Fibroblast of skin of left quadriceps (primary cell): ENCODE measurements at regions not wholly inside any gene's neighbourhood (a gene's known extent, or its start where the extent isn't known, plus 50 kb on each side); places are given as distances from the start of the nearest gene placed in this dataset.

Experiments
- DNase-seq, 2 experiments: peaks; one replicate each; pipeline ENCODE4 v3.0.0-alpha.2; 2013; ENCODE audit warnings: low read depth in 2 of 2

DNA sequence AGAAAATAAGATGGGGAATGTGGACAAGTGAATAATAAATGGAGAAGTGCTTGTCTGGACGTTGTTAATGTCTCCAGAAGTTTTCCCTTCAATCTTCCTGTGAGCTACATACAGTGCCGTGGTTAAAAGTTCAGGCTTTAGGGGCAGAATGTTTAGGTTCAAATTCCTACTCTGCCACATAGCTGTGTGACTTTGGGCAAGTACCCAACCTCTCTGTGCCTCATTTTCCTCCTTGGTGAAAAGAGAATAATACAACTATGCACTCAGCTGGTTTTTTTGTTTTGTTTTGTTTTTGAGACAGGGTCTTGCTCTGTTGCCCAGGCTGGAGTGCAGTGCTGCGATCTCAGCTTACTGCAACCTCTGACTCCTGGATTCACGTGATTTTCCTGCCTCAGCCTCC is 143.5 kb downstream of the CHIC2 start:
- DNase-seq, result no peak

DNA sequence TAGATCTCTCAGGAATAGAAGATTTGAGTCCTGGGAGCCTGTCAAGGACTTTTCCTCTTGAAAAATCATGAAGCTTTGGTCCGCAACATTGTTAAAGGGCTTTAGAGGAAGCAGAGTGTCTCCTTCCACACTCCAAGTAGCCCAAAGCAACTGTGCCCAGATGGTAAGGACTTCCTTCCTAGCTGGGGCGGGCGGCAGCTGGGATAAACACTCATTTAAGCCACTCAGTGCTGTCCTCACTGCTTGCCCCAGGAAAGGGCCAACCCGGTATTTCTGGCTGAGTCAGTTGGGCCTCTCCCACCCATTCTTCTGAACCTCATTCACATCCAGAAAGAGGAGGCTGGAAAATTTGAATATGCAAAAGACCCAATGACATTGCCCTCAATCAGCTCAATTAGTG is 144.3 kb downstream of the CHIC2 start:
- no peak for DNase-seq

GRCh38 chr4:53919535-53919934 is 144.9 kb downstream of the CHIC2 start:
- DNase-seq, result no peak

DNA sequence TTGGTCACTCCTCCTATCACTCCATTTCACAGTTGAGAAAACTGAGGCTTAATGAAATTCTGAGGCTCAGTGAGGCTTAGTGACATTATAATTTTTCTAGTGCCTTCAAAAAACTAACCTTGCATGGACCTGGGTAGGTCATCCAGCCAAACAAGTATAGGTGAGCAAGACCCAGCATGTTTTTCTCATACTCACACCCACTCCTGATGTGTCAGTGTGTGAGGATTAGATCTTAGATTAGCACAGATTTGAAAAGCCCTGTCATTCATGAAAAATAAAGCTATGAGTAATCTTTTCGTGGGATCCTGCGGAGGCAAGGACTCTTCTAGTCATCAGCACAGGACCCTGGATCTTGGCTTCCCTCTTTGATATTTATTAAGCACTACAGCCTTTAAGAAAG is 146.7 kb downstream of the CHIC2 start:
- no peak for DNase-seq

DNA sequence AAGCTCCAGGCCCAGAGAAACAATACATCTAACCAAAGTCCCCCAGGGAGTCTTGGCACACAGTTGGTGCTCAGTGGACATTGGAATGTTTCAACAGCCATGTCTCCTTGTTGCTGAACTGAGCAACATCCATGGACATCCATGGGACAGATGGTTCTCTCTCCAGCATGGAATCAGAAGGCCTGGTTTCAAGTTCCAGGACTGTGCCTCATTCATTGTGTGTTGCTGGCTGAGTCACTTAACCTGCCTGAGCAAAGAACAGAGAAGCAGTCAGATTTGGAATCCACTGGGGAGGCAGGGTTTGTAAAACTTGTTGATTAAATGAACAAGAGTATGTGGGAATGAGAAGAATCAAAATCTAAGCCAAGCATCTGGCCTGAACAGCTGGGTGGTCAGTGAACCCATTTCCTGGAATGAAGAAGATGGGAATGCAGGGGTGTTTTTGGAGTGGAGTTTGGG is 147.9 kb downstream of the CHIC2 start:
- no peak for DNase-seq

GRCh38 chr4:53914313-53915016 is 149.9 kb downstream of the CHIC2 start:
- DNase-seq, result no peak

DNA sequence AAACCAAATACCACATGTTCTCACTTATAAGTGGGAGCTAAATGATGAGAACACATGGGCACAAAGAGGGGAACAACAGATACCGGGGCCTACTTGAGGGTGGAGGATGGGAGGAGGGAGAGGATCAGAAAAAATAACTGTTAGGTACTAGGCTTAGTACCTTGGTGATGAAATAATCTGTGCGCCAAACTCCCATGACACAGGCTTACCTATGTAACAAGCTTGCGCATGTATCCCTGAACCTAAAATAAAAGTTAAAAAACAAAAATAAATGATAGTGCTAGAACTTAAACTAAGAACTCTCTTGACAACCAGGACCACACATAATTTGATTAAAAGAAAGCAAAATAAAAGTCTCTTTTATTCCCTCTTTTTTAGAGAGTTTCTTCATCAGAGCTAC is 150.6 kb downstream of the CHIC2 start:
- no peak for DNase-seq

GRCh38 chr4:53912766-53913497 is 151.5 kb downstream of the CHIC2 start:
- no peak for DNase-seq

DNA sequence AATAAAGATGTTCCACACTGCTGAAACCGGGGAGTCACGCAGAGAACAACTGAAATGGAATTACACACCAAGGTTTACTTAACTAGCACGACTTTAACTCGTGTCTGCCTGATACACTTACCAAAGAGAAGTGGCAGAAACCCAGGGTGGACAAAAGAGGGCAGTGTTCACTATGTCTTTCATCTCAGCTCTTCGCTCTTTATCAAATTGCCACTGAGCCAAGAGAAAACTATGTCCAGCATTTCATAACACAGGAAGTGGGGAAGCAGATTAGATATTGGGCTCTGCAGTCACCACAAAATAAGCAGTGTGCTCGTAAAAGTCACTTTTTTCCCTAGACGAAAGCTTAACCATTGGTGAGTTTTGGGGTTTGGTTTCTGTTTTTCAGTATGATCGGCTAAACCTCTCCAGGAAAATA is 155.7 kb downstream of the CHIC2 start:
- DNase-seq, result peak; percentile 90 to 92

GRCh38 chr4:53907772-53908171 is 156.6 kb downstream of the CHIC2 start:
- no peak for DNase-seq

GRCh38 chr4:53906606-53907190 is 157.7 kb downstream of the CHIC2 start:
- DNase-seq, result no peak

DNA sequence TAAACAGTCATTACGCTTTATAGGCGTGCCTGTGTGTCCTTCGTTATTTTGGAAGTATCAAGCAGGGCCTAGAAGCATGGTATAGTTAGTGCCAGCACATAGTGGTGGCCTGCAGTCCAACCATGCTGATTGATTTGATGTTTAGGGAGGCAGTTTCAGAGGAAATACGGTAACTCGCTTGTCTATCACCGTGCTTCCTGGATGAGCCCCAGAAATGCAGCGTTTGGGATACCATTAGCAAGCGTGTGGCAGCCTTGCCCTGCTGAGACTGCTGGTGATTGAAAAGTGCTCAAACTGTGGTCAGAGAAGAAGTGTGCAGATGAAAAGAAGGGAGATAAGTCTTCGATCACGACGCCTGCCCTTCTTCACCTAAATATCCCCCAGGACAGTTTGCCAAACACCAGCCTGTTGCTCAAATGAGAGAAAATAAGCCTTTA is 158.4 kb downstream of the CHIC2 start:
- peak; percentile 55 to 57 for DNase-seq

- no peak for DNase-seq
These were observed 159.0 kb downstream of the CHIC2 start for GRCh38 chr4:53905276-53905940.

DNA sequence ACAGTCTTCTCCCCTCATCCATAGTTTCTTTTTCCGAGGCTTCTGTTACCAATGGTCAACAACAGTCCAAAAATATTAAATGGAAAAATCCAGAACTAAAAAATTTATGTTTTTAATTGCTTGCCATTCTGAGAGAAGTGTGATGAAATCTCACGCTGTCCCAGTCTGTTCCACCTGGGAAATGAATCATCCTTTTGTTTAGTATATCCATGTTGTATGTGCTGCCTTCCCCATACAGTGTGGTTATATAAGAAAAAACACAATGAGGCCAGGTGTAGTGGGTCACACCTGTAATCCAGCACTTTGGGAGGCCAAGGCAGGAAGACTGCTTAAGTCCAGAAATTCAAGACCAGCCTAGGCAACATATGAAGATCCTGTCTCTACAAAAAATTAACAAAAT is 161.6 kb downstream of the CHIC2 start:
- no peak for DNase-seq

- DNase-seq, result no peak
These were observed 164.1 kb downstream of the CHIC2 start for GRCh38 chr4:53900271-53900649.

GRCh38 chr4:53899586-53900270 is 164.7 kb downstream of the CHIC2 start:
- peak; percentile 84 to 86 for DNase-seq

DNA sequence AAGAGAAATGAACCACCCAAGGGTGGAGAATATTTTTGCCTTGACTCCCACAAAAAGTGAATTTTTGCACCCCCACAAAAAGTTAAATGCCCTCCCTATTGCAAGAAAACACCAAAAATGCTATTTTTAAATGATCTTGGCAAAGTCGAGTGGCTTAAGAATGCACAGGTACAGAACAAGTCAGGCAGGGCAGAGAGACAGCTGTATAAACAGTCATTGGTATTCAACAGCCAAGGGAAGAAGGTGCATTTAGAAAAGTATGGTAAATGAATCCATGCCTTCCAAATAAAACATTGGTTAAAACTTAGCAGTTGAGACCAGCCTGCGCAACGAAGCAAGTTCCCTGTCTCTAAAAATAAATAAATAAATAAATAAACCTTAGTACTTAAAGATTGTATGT is 169.3 kb downstream of the CHIC2 start:
- DNase-seq, result no peak

DNA sequence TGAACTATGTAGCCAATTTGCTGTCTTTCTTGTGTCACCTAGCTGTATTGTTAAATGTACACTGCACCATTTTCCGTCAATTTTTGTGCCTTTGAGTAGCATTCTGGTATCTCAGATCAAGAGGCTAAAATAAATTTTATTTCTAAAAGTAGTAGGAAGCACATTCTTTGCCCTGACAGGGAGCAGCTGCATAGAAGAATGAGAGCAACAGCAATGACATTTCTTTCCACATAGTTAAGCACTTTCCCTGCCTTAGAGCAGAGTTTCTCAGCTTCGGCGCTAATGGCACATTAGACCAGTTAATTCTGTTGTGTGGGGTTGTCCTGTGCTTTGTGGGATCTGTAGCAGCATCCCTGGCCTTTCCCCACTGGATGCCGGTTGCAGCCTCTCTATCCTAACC is 173.9 kb downstream of the CHIC2 start:
- no peak for DNase-seq

DNA sequence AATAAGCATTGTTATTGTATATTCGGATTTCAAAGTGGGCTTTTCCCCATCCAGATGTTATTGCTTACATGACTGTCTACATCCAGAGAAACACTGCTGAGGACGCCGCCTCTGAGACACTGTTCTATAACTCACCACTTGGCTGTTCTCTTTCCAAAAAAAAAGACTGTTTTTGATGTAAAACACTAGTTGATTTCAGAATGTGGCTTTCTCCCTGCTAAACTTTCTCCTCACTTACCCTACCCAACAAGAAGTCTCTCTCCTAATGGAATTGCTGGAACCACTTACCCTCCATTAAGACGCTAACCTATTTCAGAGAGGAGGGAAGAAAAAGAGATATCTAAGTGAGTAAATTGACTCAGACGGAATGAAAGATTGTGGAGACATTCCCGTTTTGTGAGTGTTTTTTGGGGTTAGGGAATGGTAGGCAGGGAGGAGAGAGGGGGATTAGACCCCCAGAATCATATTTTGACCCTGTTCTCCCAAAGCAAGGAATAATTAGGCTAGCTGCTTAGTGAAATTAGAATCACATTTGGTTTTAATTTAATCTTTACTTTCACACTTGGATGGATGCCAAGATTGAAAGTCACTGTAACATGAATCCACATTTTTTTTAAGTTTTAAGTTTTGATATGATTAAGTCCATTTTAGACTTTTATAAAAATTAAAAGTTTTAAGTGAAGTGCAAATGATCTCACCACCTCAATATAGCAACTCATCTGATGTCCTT is 174.9 kb downstream of the CHIC2 start:
- DNase-seq, result peak; percentile 36 to 52

DNA sequence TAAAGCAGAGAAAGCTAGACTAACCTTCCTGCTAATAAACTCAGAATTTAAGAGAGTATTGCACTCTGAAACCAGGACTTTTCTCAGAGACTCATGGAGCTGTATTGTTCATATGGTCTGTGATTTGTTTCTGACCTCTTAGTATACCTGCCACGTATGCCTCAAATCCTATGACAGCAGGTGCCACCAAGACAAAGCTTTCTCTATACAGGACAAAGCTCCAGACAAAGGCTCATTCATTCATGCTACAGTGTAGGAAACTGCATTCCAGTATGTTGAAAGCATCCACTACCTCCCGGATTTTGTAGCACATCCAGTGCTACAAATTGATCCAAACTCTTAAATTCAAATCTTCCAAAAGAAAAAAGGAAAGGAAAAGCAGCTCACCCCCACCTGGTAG is 178.3 kb downstream of the CHIC2 start:
- no peak for DNase-seq

GRCh38 chr4:53885668-53886067 is 178.7 kb downstream of the CHIC2 start:
- DNase-seq, result no peak
